ENCODE measurements at regions not wholly inside any gene's neighbourhood (a gene's known extent, or its start where the extent isn't known, plus 50 kb on each side); places are given as distances from the start of the nearest gene placed in this dataset.
"Not testable (repeated sequence)": the region's sequence is repeated elsewhere in the genome, so short reads cannot be mapped to it uniquely, and the experiment has no call there.

- DNase-seq (ENCODE audit: low spot score), result no peak
Measured at GRCh38 chr1:104973516-104973915, 1223.8 kb downstream of the AMY1C start.

- DNase-seq (ENCODE audit: low spot score), result no peak
Measured at GRCh38 chr1:104979651-104980050, 1230.0 kb downstream of the AMY1C start.

GRCh38 chr1:104987210-104987609, 1237.5 kb downstream of the AMY1C start:
- DNase-seq (ENCODE audit: low spot score), result no peak

GRCh38 chr1:104989012-104989411, 1239.3 kb downstream of the AMY1C start:
- no peak for DNase-seq (ENCODE audit: low spot score)

DNA sequence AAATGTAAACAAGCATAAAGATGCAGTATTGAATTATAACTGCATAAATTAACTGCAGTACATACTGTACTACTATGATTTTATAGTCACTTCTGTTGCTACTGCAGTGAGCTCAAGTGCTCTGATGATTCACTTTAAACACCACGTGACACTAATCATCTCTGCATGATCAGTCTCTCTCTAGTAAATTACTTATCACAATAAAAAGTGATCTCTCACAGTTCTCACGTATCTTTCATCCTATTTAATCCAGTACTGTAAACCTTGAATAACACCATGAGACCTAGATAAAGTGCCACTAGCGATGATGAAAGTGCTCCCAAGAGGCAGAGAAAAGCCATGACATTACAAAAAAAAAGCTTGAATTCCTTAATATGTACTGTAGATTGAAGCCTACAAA, 1242.0 kb downstream of the AMY1C start:
- DNase-seq (ENCODE audit: low spot score), result no peak

DNA sequence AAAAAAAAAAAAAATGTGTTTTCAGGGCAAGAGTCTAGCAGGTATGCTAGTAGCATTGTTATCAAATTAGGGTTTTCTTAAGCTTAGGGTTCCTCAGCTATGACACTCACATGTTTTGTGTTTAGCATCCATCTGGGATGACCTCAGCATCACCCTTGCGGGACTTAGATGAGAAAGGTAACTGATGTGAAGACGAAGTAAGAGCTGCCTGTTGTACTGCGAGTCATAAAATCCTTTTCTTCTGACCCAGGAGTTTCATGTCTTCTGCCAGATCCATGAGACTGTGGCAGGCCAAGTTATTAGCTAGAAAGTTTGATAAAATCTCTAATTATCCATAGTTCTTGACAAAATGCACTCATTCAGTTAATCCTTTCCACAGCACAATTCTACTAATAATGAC, 1251.1 kb downstream of the AMY1C start:
- DNase-seq (ENCODE audit: low spot score), result no peak

- DNase-seq (ENCODE audit: low spot score), result no peak
Measured at GRCh38 chr1:105004515-105004914, 1254.8 kb downstream of the AMY1C start.

DNA sequence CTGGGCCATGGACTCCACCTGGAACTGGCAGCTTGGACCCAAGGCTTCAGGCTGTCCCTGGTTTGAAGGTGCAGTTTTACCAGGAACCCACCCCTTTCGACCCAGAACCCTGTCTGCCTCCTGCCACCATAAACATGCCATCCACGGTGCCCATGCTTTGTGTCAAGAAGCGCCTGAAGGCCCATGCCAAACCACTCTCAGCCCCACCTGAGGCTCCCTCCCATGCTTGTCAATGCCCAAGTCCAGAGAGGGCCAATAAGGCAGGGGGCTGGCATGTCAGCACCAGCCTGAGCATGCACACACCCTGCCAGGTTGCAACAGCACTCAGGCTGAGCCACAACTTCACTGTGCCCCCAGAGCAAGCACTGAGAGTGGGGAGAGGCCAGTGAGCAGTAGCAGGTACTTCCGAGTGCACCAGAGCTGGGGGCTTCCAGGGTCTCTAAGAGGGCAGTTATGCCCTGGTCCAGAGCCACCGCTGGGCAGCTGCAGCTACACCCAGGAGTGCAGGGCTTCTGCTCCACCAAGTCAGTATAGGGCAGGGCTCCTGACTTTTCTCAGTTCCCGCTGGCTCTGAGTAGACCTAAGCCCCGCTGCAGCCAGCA, 1256.0 kb downstream of the AMY1C start:
- DNase-seq (ENCODE audit: low spot score), result no peak

DNA sequence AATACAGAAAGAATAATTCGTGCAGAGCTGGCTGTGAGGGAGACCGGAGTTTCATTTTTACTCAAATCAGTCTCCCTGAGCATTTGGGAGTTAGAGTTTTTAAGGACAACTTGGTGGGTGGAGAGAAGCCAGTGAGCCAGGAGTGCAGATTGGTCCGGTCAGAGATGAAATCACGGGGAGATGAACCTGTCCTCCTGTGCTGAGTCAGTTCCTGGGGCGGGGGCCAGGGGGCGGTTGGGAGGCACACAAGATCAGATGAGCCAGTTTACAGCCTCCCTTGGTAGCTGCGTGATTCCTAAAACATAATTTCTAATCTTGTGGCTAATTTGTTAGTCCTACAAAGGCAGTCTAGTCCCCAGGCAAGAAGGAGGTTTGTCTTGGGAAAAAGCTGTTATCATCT, 1267.9 kb downstream of the AMY1C start:
- DNase-seq (ENCODE audit: low spot score), result no peak

DNA sequence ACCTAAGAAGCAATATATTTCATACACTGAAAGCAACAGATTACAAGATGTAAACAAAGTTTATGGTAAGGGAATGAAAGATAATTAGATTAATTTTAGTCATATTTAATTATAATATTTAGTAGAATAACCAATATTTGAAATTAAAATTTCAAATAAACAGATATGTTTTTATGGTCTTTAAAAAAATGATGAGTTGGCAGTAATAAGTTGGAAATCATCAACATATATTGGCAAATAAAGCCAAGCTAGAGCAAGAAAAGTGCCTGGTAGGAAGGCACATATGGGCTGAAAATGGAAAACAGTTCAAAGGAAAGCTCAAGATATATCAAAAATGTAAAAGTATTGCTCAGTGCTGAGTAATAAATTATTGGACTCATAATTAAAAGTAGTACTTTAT, 1274.0 kb downstream of the AMY1C start:
- no peak for DNase-seq (ENCODE audit: low spot score)

- DNase-seq (ENCODE audit: low spot score), result no peak
Measured at GRCh38 chr1:105027838-105028471, 1278.3 kb downstream of the AMY1C start.

- no peak for DNase-seq (ENCODE audit: low spot score)
Measured at GRCh38 chr1:105072446-105072845, 1322.7 kb downstream of the AMY1C start.

DNA sequence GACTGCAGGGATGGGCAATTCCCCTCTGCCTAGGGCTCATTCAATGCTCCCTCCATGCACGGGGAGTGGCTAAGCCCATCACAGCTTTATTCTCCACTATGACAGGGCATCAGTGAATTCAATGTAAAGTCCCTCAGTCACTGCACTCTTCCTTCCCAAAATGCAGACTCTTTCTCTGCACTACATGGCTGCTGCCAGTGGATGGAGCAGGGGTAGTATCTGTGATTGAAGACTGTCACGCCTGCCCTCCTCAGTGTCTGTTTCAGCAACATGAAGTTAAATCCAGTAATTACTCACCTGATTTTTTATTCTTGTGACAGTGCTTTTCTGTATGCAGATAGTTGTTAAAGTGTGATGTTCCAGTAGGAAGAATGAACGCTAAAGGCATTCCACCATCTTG, 1323.2 kb downstream of the AMY1C start:
- DNase-seq (ENCODE audit: low spot score), result no peak

DNA sequence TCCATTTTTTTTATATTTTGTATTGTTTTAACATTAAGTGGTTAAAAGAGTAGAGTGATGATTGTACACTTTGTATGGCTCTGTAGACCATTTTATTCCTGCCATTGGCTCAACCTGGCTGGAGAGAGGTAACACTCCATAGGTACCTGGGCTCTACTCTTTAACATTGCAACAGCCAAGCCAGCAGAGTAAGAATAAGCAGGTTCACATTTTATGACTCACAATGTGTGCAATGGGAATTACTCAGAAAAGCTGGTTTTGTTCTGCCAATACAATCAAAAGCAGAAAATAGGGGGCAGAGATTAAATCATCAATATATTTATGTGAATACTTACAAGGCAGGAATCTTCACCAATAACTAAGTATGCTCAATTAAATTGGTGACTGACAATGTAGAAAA, 1324.0 kb downstream of the AMY1C start:
- DNase-seq (ENCODE audit: low spot score), result no peak

DNA sequence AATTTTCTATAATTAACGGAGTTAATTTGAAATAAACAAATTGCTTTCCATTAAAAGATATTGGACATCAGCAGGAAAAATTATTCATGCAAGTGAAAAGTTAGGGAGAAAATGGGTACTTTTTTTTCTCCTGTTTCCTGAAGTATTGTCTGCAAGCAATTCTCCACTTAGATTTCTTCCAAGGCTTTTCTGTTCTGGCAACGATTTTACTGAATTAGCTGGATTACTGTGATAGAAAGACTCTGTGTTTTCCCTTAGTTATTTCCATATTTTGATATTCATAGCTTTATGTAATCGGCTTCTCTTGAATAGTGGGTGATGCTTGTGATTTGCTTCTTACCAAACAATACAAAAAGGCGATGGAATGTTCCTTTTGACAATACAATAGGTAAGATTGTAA, 1333.9 kb downstream of the AMY1C start:
- DNase-seq (ENCODE audit: low spot score), result no peak

GRCh38 chr1:105087506-105087905, 1337.8 kb downstream of the AMY1C start:
- DNase-seq (ENCODE audit: low spot score), result no peak

DNA sequence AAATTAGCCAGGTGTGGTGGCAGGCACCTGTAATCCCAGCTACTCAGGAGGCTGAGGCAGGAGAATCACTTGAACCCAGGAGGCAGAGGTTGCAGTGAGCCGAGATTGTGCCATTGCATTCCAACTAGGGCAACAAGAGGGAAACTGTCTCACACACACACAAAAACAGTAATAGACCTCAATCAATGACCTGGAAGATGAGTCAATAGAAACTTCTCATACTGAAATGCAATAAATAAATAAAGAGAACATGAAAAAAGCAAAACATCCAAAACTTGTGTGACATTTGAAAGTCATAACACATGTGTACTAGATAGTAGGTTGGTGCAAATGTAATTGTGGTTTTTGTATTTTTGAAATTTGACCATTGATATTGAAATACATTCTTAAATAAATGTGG, 1338.5 kb downstream of the AMY1C start:
- DNase-seq (ENCODE audit: low spot score), result no peak

DNA sequence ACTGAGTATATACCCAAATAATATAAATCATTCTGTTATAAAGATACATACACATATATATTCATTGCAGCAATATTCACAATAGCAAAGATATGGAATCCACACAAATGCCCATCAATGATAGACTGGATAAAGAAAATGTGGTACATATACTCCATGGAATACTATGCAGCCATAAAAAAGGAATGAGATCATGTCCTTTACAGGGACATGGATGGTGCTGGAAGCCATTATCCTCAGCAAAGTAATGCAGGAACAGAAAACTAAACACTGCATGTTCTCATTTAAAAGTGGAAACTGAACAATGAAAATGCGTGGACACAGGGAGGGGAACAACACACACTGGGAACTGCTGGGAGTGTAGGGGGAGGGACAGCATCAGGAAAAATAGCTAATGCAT, 1344.2 kb downstream of the AMY1C start:
- not testable (repeated sequence) for DNase-seq (ENCODE audit: low spot score)

- no peak for DNase-seq (ENCODE audit: low spot score)
Measured at GRCh38 chr1:105100102-105100501, 1350.4 kb downstream of the AMY1C start.

- no peak for DNase-seq (ENCODE audit: low spot score)
Measured at GRCh38 chr1:105101261-105101660, 1351.6 kb downstream of the AMY1C start.

- DNase-seq (ENCODE audit: low spot score), result no peak
Measured at GRCh38 chr1:105102371-105102770, 1352.7 kb downstream of the AMY1C start.

- DNase-seq (ENCODE audit: low spot score), result no peak
Measured at GRCh38 chr1:105122041-105122440, 1372.3 kb downstream of the AMY1C start.

- DNase-seq (ENCODE audit: low spot score), result no peak
Measured at GRCh38 chr1:105137543-105138457, 1388.1 kb downstream of the AMY1C start.
